ENCODE measurements at regions not wholly inside any gene's neighbourhood (a gene's known extent, or its start where the extent isn't known, plus 50 kb on each side); places are given as distances from the start of the nearest gene placed in this dataset.

DNA sequence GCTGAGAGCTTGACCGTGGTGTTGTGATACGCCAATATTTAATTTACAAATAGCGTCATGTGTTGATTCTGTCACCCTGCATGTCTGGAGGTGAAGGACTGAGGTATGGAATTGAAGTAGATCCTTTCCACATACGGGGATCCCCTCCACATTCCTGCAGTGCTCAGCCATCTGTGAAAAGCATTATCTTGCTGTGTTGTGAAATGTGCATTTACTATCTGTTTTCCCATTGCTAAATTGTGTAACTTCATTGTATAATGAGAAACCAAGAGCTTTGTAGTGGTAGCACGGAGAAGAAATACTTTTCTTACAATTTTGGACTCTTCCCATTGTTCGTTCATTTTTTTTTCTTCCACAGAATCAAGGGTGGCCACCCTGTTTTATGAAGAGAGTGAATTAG, 577.3 kb upstream of the ZP4 start:
- TF ChIP-seq POLR2A (IDR thresholded peaks at IDR 0.05) (no peak), CTCF (IDR thresholded peaks at IDR 0.05) (no peak), POLR2AphosphoS5 (IDR thresholded peaks at IDR 0.05) (no peak)
